H1 (cell line): ENCODE measurements at regions not wholly inside any gene's neighbourhood (a gene's known extent, or its start where the extent isn't known, plus 50 kb on each side); places are given as distances from the start of the nearest gene placed in this dataset.
"Not testable (repeated sequence)": the region's sequence is repeated elsewhere in the genome, so short reads cannot be mapped to it uniquely, and the experiment has no call there.

Experiments used
- CTCF ChIP-seq, 3 experiments: IDR thresholded peaks; 1 replicate in 2 of 3; 2 replicates in 1 of 3; pipeline versions ENCODE4 v1.5.1 to v1.6.1; 2011; ENCODE audit warnings: low read length in 3 of 3, mild to moderate bottlenecking in 3 of 3, inconsistent platforms in 2 of 3, low read depth in 1 of 3, moderate library complexity in 1 of 3; ENCODE audit not compliant: insufficient read depth in 1 of 3; ENCODE audit errors: control extremely low read depth in 1 of 3
- EP300 ChIP-seq, 2 experiments: IDR thresholded peaks; 1 replicate in 1 of 2; 2 replicates in 1 of 2; pipeline ENCODE4 v1.6.1; 2011 to 2012; ENCODE audit warnings: low read depth in 2 of 2, low read length in 2 of 2, mild to moderate bottlenecking in 2 of 2, borderline replicate concordance in 1 of 2, inconsistent platforms in 1 of 2, moderate library complexity in 1 of 2
- EZH2 ChIP-seq: fragments of 200-600 bp; sonication (generic); IDR thresholded peaks from 2 replicates; pipeline ENCODE4 v1.7.1; 2012; ENCODE audit warnings: low read depth, mild to moderate bottlenecking, moderate library complexity, low read length, inconsistent platforms; ENCODE audit not compliant: severe bottlenecking
- HDAC6 ChIP-seq: IDR thresholded peaks from one replicate; pipeline ENCODE4 v1.7.1; 2012; ENCODE audit warnings: low read depth, mild to moderate bottlenecking, inconsistent platforms, low read length, moderate library complexity
- JUND ChIP-seq: IDR thresholded peaks from 2 replicates; pipeline ENCODE4 v1.6.1; 2011; ENCODE audit warnings: mild to moderate bottlenecking, improper control_type of control experiment, low read length
- NRF1 ChIP-seq: IDR thresholded peaks from 2 replicates; pipeline ENCODE4 v1.6.1; 2011; ENCODE audit warnings: mild to moderate bottlenecking, low read depth, low read length, improper control_type of control experiment
- POLR2AphosphoS5 ChIP-seq: IDR thresholded peaks from 2 replicates; pipeline ENCODE4 v1.6.1; 2011; ENCODE audit warnings: low read depth, low read length
- RXRA ChIP-seq: IDR thresholded peaks from 2 replicates; pipeline ENCODE4 v1.6.1; 2011; ENCODE audit warnings: low read depth, mild to moderate bottlenecking, low read length, moderate library complexity; ENCODE audit not compliant: insufficient read depth
- SAP30 ChIP-seq: fragments of 300-600 bp; sonication (generic); IDR thresholded peaks from 2 replicates; pipeline ENCODE4 v1.7.1; 2012; ENCODE audit warnings: low read length, moderate library complexity, mild to moderate bottlenecking, inconsistent platforms; ENCODE audit not compliant: insufficient read depth, insufficient replicate concordance
- TF ChIP-seq, protein P1 (sequence below): IDR thresholded peaks from 2 replicates; pipeline ENCODE4 v1.6.1; 2012; ENCODE audit warnings: inconsistent platforms

DNA sequence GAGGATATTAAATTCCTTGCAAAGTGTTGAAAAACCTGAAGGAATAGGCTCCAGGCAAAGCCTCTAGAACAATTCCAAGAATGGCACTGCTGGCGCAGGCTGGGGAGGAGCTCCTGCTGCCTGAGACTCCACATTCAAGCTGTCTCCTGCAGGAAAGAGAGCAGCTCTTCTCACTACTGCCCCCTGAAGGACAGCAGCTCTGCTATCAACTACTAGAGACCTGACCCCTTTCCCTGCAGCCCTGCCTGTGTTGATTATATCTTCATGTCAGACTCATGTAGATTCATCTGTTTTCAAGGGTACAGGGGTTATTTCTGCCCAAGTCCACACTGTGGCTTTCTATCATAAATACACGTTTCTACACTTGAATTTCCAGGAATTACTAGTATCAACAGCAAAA lies 249.7 kb downstream of the RPIA start:
- peak; percentile 46 to 66 (median 51) for TF ChIP-seq CTCF (IDR thresholded peaks at IDR 0.05; ENCODE audit: control extremely low read depth in 1 of 3, insufficient read depth in 1 of 3, low read depth in 1 of 3, low read length in 3 of 3)
- TF ChIP-seq RXRA; EZH2; POLR2AphosphoS5; EP300 (IDR thresholded peaks at IDR 0.05; ENCODE audit: borderline replicate concordance in 1 of 2, low read depth in 2 of 2, low read length in 2 of 2); NRF1; SAP30; HDAC6; JUND: not testable (repeated sequence)
- TF ChIP-seq, protein P1, sequence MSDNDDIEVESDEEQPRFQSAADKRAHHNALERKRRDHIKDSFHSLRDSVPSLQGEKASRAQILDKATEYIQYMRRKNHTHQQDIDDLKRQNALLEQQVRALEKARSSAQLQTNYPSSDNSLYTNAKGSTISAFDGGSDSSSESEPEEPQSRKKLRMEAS: not testable (repeated sequence)
